HG02852 (cell line): ENCODE measurements at regions not wholly inside any gene's neighbourhood (a gene's known extent, or its start where the extent isn't known, plus 50 kb on each side); places are given as distances from the start of the nearest gene placed in this dataset.

Experiments used
- ATAC-seq: cut with Tn5 transposase; IDR thresholded peaks from one replicate; pipeline ENCODE4 v1.9.1; 2021; ENCODE audit warnings: mild to moderate bottlenecking, moderate library complexity; ENCODE audit not compliant: unreplicated experiment

DNA sequence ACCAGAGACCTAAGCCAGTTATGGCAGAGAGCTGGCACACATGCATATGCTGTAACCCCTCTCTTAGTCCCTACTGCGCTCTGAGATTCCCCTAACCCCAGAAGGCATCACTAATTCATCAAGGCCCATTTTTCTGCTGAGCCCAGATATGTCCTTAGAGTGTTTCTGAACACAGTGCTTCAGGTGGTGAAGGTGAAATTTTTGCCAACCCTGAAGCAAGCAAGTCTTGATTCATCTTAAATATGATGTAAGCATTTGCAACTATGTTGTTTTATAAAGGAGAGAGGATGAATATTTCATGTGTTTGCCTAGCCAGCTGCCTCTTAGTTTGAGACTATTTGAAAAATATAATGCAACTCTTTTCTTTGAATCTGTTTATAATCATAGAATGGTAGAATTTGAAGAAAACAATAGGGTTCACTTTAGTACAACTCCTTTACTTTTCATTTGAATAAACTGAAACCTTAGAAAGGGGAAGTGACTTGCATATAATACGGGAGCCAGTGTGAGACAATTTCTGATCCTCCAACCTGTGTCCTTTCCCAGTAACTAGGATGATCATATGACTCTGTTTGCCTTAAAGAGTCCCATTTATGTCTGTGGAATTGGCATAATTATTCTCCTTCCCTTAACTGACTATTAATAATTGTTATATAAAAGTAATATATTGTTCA, 194.3 kb upstream of the MTNR1B start:
- no peak for ATAC-seq

- ATAC-seq: no peak
Measured at GRCh38 chr11:92776676-92777075, 192.8 kb upstream of the MTNR1B start.

DNA sequence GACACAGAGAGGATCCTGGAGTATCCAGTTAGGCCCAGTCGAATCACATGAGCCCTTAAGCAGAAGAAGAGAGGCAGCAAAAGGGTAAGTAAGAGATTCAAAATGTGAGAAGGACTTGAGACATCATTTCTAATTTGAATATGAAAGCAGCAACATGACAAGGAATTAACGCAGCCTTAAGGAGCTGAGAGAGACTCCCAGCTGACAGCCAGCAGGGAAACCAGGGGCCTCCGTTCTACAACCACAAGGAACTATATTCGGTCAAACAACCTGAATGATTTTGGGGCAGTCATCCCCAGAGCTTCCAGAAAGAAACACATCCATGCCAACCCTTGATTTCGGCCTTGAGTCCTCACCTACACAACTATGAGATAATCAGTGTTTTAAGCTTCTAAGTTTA, 189.7 kb upstream of the MTNR1B start:
- ATAC-seq: no peak

DNA sequence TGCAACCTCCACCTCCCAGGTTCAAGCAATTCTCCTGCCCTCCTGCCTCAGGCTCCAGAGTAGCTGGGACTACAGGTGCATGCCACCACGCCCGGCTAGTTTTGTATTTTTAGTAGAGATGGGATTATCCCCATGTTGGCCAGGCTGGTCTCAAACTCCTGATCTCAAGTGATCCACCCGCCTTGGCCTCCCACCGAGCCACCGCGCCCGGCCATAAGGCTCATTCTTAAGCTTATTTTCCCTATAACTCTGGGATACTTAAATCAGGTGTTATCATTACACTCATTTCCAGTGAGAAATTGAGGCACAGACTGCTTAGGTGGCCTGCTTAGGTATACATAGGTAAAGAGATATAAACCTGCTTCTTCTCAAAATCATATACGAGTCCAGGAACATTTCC, 188.3 kb upstream of the MTNR1B start:
- no peak for ATAC-seq

- no peak for ATAC-seq
Measured at GRCh38 chr11:92782806-92783205, 186.6 kb upstream of the MTNR1B start.

- ATAC-seq: no peak
Measured at GRCh38 chr11:92784331-92784730, 185.1 kb upstream of the MTNR1B start.

DNA sequence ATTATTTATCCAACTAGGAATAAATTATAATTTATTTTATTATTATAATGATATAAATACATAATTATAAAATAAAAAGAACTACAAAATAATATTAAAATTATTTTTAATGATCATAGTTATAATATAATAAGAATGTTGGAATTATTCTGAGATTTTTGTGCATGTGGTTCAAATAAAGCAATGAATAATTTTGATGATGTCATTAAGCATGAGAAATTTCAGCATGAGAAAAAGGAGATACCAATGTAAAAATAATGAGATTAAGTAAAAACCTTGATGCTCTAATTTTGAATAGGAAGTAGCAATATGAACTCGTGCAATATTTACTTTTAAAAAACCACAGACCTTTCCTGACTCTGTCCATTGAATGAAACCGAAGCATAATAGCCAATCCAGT, 181.8 kb upstream of the MTNR1B start:
- ATAC-seq: no peak

GRCh38 chr11:92789761-92790160, 179.7 kb upstream of the MTNR1B start:
- ATAC-seq: no peak

DNA sequence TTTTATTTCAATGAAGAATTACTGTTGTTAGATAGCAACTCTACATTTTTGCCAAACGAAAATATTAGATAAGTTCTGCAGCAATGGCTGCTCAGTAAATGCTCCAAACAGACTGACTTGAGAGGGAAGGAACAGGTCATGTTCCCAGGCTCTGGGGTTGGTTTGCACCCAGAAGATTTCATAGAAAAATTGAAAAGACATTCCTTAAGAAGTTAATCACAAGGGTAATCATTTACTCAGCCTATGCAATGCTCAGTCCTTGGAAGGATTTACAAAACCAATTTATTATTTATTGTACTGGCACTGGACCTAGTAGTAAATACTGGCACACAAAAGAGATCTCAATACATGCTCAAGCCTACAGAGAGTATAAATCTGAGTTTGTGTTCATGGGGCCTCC, 179.1 kb upstream of the MTNR1B start:
- no peak for ATAC-seq

DNA sequence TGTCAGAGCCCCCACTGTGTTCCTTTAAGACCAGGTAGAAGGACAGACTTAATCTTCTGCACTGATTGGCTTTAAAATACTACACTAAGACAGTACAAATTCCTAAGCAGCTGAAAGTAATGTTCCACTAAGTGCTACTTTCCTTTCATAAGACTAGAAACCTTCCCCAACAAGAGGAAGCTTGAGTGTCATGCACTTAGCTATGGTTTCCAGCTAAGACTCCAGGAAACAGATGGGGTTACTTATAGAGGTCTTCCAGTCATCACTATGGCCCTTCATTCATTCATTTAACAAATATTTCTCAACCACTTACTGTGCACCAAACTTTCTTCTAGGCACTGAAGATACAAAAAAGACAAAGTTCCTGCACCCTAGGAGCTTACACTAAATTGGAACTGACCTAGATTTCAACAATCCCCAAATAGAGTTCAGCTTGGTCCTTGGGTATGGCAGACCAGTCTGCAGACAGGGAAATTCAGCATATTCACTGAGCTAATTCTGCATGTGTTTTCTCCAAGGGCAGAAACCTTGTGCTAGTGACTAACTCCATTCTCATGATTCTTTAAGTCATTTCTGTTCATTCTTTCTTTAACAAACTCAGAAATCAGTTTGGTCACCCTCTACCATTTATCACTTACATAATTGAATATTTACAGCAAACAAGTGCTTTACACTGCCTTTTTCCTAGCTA, 178.4 kb upstream of the MTNR1B start:
- no peak for ATAC-seq

GRCh38 chr11:92791886-92792285, 177.6 kb upstream of the MTNR1B start:
- no peak for ATAC-seq

DNA sequence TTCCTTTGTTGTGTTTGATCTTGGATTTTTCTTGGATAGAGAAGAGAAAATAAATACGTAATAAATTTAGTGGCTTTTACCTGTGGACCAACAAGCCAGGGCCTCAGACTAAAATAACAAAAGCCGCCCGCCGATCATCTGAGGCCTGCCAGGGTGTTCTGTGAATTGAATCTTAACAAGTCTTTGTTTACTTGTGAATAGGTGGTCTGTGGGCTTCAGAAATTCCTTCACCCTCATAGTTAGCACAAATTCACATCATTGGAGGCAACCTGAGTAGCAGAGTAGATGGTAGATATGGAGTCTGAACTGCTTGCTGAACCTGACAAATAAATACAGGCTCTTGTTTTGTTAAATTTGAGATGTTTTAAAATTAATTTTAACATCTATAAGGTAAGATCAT, 176.3 kb upstream of the MTNR1B start:
- no peak for ATAC-seq

GRCh38 chr11:92794783-92795182, 174.7 kb upstream of the MTNR1B start:
- ATAC-seq: no peak

DNA sequence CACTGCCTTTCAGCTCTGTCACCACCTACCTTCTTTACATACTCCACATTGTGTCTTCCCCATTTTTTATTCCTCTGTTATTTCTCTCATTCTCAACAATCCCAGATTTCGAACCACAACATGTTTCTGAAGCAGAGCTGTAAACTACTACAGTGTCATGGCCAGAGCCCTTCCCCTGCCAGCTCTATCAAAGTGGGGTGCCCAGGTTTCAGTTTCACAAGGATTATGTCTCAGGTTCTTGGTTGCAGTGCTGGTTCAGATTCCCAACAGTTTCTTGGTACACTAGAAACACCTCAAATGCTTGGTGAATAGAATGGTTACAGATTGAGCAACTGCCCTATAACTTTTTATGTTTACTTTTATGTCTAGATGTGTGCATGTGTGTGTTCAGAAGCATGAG, 172.7 kb upstream of the MTNR1B start:
- no peak for ATAC-seq

- ATAC-seq: no peak
Measured at GRCh38 chr11:92797874-92798273, 171.6 kb upstream of the MTNR1B start.

- ATAC-seq: no peak
Measured at GRCh38 chr11:92801685-92802084, 167.8 kb upstream of the MTNR1B start.

GRCh38 chr11:92802644-92803043, 166.8 kb upstream of the MTNR1B start:
- no peak for ATAC-seq

DNA sequence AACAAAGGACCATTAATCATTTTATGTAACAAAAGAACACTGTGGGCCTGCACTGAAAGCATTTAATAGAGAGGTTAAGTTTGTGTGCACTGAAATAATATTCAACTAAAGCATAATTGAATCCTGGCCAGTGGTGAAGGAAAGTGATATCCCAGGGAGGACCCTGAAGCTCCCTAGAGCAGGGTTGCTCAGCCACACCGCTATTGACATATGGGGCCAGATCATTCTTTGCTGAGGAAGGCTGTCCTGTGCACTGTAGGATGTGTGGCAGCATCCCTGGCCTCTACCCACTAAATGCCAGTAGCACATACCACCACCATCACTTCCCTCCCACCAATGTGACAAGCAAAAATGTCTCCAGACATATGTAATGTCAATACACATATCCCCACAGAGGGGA, 166.1 kb upstream of the MTNR1B start:
- no peak for ATAC-seq

GRCh38 chr11:92804388-92804966, 165.0 kb upstream of the MTNR1B start:
- ATAC-seq: no peak

DNA sequence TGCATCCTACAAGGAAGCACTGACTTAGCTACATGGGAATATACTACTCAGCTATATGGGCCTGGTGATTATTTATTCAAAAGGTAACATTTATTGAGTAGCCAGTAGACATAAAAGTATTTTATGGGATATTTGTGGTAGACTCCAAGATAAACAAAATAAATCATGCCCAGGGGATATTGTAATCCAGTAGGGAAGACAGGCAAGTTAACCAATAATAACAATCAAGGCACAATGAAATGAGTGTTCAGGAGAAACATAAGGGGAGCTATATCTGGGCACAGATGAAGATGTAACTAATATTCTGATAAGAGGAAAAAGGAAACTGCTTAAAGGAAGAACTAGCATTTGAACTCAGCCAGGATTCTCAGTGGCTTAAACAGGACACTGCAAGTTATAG, 161.4 kb upstream of the MTNR1B start:
- ATAC-seq: no peak

DNA sequence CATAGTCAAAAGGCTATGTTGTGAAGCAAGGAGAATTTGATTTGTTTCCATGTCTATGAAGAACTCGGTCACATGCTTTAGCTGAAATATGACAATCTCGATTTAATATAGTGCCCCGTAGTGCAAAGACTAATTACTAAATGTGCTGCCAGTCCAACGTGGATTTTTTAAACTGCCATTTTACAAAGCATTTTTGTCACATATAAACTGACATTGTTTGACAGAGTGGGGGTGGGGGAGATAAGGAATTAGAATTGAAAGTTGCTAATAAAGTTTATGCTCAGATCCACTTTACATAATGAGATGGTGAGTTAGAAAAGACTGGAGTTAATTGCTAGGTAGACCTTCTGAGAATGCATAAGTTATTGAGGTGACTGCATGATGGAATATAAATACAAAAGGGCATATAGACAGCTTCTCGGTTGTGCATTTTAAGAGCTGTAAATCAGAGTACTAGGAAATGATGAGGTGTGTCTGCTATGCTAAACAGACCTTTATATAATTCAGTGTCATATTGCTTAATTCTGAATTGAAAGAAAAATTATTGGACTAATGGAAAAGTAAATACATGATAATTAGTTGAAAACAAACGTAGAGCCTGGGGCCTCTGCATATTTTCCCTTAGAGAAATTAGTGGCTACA, 158.9 kb upstream of the MTNR1B start:
- no peak for ATAC-seq

- ATAC-seq: no peak
Measured at GRCh38 chr11:92811341-92811740, 158.1 kb upstream of the MTNR1B start.
